ENCODE measurements at regions not wholly inside any gene's neighbourhood (a gene's known extent, or its start where the extent isn't known, plus 50 kb on each side); places are given as distances from the start of the nearest gene placed in this dataset.

DNA sequence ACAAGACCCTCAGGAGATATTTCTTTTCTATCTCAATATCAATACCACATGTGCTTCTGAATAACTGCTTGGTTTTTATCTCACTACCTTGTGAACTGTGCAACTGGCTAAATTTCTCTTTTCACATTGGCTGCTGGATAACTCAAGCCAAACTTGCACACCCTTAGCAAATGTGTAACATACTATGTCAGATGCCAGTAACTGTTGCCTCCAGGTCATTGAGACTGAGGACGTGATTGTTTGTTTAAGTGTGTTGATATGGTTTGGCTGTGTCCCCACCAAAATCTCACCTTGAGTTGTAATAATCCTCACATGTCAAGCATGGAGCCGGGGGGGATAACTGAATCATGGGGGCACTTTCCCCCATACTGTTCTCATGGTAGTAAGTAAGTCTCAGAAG, 90.2 kb upstream of the LIN7C start:
- TF ChIP-seq, protein P1, sequence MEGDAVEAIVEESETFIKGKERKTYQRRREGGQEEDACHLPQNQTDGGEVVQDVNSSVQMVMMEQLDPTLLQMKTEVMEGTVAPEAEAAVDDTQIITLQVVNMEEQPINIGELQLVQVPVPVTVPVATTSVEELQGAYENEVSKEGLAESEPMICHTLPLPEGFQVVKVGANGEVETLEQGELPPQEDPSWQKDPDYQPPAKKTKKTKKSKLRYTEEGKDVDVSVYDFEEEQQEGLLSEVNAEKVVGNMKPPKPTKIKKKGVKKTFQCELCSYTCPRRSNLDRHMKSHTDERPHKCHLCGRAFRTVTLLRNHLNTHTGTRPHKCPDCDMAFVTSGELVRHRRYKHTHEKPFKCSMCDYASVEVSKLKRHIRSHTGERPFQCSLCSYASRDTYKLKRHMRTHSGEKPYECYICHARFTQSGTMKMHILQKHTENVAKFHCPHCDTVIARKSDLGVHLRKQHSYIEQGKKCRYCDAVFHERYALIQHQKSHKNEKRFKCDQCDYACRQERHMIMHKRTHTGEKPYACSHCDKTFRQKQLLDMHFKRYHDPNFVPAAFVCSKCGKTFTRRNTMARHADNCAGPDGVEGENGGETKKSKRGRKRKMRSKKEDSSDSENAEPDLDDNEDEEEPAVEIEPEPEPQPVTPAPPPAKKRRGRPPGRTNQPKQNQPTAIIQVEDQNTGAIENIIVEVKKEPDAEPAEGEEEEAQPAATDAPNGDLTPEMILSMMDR (IDR thresholded peaks at IDR 0.05): no peak
- no peak for TF ChIP-seq POLR2A (IDR thresholded peaks at IDR 0.05)
- H3K9me3 ChIP-seq: no peaks in the 10 kb centered on the region
- peaks cover 0 to 4% (median 0%) of the 10 kb centered on the region in 9 donors for H3K36me3 ChIP-seq
- 71 to 84% (median 81%) methylated on average over 2 of the region's 2 CpGs for WGBS, 4 donors
- ATAC-seq (no peak), DNase-seq (no peak)
- H3K27me3 ChIP-seq: no peaks in the 10 kb centered on the region
- intact Hi-C loops (cut with DNase I): no loop called here
- H3K4me3 ChIP-seq: no peak overlapping the region
- no peak overlapping the region for H3K27ac ChIP-seq
- no peaks in the 10 kb centered on the region for H3K4me1 ChIP-seq

DNA sequence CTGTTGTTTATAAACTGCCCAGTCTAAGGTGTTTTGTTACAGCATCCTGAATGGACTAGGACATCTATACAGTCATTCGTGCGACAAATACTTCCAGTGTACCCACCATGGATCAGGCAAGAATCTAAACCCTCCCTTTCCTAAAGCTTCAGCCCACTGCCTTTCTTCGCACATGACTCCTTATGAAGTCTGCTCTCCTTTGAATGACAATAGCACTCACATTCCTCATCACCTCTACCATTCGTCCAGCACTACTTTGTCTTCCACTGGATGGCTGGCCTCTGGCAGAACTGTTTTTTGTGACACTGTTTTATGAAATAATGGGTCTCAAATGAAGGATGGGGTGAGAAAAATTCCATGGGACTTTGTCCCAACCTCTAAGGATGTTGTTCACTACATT, 89.8 kb upstream of the LIN7C start:
- Histone ChIP-seq H3K27me3 (no peaks in the 10 kb centered on the region), H3K4me3 (no peak overlapping the region), H3K36me3 (peaks cover 0 to 4% (median 0%) of the 10 kb centered on the region in 9 donors), H3K4me1 (no peaks in the 10 kb centered on the region), H3K9me3 (no peaks in the 10 kb centered on the region), H3K27ac (no peak overlapping the region)
- ATAC-seq: no peak
- DNase-seq: no peak
- intact Hi-C loops (cut with DNase I): no loop called here
- TF ChIP-seq, protein P1 (IDR thresholded peaks at IDR 0.05): no peak
- TF ChIP-seq POLR2A (IDR thresholded peaks at IDR 0.05): no peak
- WGBS, 4 donors: 72 to 93% (median 84%) methylated on average over 4 of the region's 4 CpGs

DNA sequence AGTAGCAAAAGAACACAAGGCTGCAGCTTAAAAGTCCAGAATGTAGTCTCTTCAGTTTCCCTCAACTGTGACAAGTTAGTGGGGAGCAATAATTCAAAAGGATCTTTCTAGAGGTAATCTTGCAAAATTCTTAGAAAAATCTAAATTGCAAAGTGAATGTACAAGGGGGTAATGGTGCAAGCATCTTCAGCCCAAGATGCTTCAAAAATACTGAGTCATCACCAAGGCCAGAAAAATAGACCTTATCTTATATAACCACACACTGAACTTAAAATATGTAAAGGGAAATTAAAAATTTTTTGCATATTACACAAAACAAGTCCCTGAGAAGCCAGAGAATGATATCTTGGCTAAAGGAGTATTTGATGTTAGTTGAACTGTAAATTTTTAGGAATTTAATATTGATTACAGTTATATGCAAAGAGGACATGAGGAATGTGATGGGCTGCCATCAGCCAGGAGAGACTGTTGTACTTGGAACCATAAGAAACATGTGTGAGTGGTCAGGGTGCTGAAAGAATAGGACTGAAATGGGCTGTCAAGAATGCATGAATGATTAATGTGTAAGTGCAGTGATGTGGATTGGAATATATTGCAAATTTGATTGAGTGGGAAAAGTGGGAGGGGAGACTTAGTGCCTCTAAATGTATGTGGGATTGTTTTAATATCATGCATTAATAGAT, 85.7 kb upstream of the LIN7C start:
- H3K27ac ChIP-seq: no peak overlapping the region
- H3K36me3 ChIP-seq: peaks cover 0 to 4% (median 0%) of the 10 kb centered on the region in 9 donors
- no peak for TF ChIP-seq POLR2A (IDR thresholded peaks at IDR 0.05)
- TF ChIP-seq, protein P1 (IDR thresholded peaks at IDR 0.05): no peak
- no peak for DNase-seq
- ATAC-seq: no peak
- intact Hi-C loops (cut with DNase I): no loop called here
- H3K9me3 ChIP-seq: no peaks in the 10 kb centered on the region
- no peak overlapping the region for H3K4me3 ChIP-seq
- no peaks in the 10 kb centered on the region for H3K27me3 ChIP-seq
- no peaks in the 10 kb centered on the region for H3K4me1 ChIP-seq

DNA sequence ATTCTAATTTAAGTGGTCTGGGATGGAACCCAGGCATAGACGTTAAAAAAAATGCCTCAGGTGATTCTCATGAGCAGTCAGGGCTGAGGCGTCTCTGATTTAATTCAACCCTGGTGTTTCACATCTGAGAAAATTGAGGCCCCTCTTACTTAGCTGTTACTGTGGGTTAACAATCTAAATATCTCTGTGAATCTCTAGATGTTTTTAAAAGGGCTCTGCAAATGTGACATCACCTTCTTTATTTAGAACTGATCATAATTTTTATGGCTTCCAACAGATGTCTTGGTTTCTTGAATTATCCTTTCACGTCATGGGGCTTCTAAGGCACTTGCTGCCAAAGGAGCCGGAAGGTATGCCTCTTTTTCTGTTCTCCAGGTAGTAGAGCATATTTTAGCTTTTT, 76.1 kb upstream of the LIN7C start:
- WGBS, 4 donors: 80 to 84% (median 83%) methylated on average over 4 of the region's 4 CpGs
- H3K4me1 ChIP-seq: no peaks in the 10 kb centered on the region
- H3K4me3 ChIP-seq: no peak overlapping the region
- intact Hi-C loops (cut with DNase I): no loop called here
- no peaks in the 10 kb centered on the region for H3K36me3 ChIP-seq
- H3K9me3 ChIP-seq: no peaks in the 10 kb centered on the region
- TF ChIP-seq, protein P1 (IDR thresholded peaks at IDR 0.05): no peak
- TF ChIP-seq POLR2A (IDR thresholded peaks at IDR 0.05): no peak
- H3K27ac ChIP-seq: no peak overlapping the region
- no peaks in the 10 kb centered on the region for H3K27me3 ChIP-seq
- no peak for DNase-seq
- no peak for ATAC-seq
